NCI-H1417 treated with DMSO at 0.1 percent for 48 hours (cell line): ENCODE measurements at regions not wholly inside any gene's neighbourhood (a gene's known extent, or its start where the extent isn't known, plus 50 kb on each side); places are given as distances from the start of the nearest gene placed in this dataset.
"Not testable (repeated sequence)": the region's sequence is repeated elsewhere in the genome, so short reads cannot be mapped to it uniquely, and the experiment has no call there.

Source experiments
- DNase-seq: peaks from one replicate; lab custom pipeline; 2025; lab: John Stamatoyannopoulos, UW

DNA sequence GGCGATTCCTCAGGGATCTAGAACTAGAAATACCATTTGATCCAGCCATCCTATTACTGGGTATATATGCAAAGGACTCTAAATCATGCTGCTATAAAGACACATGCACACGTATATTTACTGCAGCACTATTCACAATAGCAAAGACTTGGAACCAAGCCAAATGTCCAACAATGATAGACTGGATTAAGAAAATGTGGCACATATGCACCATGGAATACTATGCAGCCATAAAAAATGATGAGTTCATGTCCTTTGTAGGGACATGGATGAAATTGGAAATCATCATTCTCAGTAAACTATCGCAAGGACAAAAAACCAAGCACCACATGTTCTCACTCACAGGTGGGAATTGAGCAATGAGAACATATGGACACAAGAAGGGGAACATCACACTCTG, 93.1 kb upstream of the NT5E start:
- DNase-seq, result not testable (repeated sequence)

GRCh38 chr6:85355816-85356215, 94.1 kb upstream of the NT5E start:
- DNase-seq, result no peak

DNA sequence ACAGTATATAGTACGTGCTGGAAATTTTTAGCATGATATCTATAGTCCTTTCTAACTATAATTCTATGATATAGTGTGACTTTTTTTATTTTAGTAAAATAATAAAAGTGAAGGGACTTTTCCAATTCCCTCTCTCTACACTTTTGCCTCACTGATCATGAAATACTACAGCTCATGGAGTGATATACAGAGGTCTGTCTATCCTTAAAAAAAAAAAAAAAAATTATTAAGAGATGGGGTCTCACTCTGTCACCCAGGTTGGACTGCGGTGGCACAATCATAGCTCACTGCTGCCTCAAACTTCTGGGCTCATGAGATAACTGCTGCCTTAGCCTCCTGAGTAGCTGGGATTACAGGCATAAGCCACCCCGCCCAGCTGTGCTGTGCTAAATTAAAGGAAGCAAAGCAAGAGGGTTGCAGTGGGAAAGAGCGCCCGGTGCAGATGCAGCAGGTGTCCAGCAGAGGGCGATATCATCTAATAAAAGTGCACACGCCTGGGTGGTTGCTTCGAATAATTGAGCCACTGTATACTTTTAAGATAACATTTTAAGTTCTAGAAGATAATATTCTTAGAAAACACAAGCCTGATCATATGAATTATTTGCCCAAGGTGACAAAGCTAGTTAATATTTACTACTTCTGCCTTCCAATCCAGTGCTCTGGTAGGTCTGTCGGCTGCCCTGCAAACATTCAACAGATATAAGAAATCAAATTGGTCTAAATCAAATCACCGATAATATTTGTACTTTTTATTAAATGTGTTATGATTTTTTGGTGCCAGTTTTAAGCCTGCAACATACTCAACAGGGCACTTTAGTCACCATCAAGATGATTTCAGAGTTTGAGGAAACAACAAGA, 94.9 kb upstream of the NT5E start:
- DNase-seq, result peak; percentile 15

DNA sequence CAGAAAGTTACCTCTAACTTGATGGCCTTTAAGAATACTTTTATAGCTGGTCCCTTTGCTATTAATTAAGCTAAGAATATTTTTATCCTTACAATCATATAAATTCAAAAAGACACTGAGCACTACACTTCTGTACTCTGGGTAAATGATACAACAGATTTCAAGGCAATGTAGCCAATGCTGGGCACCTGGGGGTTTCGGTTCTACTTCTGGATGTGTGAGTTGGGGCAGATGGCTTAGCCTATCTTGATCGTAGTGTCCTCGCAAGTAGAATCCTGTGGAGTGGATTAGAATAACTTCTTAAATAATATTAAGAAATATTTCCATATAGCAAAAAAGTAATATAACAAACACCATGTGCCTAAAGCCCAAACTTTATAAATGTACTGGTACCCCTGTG, 96.9 kb upstream of the NT5E start:
- DNase-seq, result no peak

- no peak for DNase-seq
Measured at GRCh38 chr6:85348643-85349042, 101.2 kb upstream of the NT5E start.

DNA sequence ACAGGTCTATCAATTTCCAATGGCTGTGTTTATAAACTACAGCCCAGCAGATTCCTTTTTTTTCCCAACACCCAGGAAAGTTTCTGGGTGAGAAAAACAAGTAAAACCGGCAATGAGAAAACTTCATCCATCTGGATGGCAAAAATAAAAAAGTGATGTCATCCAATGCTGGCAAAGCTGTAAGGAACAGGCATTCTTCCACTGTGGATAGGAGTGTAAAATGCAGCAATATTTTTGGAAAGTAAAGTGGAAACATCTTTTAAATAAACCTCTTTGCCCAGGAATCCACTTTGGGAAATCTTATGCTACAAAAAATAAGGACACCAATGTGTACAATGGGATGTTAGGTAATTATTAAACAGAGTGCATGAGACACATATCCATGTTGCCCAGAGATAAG, 102.1 kb upstream of the NT5E start:
- no peak for DNase-seq

GRCh38 chr6:85346196-85346595, 103.7 kb upstream of the NT5E start:
- no peak for DNase-seq

- DNase-seq, result no peak
Measured at GRCh38 chr6:85344996-85345395, 104.9 kb upstream of the NT5E start.

GRCh38 chr6:85343428-85343827, 106.5 kb upstream of the NT5E start:
- no peak for DNase-seq

DNA sequence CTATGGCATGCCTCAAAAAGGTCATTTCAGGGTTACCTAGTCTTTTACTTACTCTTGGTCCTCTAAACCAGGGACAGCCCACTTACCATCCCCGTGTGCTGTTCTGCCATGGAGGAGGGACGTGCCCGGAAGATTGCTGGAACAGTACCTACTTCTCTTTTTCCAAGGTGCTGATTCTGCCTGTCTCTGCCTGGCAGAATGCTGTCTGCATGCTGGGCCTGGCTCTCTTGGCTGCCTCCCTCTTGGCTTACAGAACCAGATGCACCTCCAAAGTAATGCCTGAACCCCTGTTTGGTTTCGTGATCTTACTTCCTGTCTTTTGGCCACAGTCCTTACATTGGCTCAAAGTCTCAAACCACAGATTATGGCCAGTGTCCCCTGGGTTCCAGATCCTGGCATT, 120.7 kb upstream of the NT5E start:
- DNase-seq, result no peak

GRCh38 chr6:85325811-85326210, 124.1 kb upstream of the NT5E start:
- not testable (repeated sequence) for DNase-seq

DNA sequence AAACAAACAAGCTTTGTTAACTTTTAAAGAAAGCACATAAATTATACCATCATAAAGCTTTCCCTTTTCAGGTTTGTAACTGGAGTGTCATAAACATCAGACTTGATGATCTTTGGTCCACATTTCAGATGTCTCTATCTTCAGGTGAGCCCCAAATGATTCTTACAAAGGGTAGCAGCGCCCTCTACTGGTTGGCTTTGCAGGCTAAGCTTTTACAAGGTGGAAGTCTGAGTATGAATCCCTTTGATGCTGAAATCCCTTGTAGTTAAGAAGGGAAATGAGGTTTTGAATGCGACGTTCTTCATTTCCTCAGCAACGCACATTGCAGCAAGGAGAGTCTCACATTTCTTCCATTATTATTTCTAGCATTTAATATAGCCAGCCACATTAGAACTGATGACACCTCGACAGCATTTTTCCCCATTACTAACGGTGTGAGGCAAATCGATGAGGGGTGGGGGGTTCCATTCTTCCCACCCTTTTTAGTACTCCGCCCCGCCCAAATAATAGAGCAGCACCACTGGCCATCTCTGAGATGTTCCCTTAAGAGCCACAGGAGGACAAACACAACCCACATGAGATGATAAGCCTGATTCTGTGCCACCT, 126.3 kb upstream of the NT5E start:
- DNase-seq, result peak; percentile 63

- no peak for DNase-seq
Measured at GRCh38 chr6:85322446-85323105, 127.3 kb upstream of the NT5E start.

DNA sequence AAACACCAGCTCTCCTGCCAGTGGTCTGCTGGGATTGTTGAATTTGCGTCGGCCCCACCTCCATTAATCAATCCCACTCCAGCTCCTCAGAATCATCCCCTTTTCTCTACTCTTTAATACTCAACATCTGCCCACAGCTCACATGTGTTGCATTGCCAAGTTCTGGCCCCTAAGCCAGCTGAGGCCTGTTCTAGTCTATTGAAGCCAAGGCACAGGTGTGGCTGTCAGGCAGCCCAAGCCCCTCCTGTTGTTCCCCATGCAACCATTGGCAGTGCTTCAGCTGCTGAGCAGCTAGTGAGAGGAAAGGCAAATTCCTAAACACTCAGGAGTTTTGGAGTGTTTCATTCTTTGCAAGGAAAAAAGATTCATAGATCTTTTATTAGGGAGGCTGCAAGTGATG, 128.0 kb upstream of the NT5E start:
- no peak for DNase-seq

GRCh38 chr6:85314586-85314985, 135.3 kb upstream of the NT5E start:
- no peak for DNase-seq

DNA sequence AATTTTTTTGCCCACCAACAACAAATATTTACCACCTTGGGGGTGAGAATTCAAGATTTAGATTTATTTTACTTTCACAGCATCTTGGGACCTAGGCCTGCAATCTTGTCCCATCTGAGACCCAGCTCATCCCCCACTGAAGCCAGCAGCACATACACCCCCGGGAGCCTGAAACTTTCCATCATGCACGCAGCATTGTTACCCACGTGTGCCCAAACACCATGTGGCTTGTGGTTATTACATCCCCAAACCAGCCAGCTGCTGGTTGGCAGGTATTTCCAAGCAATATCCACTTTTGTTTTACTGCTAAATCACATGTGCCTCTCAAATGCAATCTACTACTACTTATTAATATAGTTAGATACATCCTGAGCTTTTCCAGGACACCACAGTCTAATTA, 149.3 kb upstream of the NT5E start:
- DNase-seq, result no peak

DNA sequence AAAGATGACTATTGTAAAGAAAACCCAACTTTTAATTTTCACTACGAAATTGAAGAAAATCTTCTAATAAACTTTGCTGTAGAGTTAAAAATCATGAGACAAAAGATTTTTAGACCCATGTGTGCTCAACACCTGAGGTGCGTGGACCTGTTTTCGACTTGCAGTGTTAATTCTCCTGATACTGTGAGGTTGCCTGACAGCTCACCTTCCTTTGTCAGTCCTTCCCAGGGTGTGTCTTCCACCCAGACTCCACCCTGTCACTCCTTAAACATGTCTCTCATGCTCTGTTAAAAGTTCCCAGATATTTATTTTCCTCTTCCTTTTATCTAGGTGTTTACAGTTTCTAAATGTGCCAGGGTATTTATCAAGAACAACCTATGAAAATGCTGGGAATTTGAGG, 151.3 kb upstream of the NT5E start:
- no peak for DNase-seq

- no peak for DNase-seq
Measured at GRCh38 chr6:85291326-85291725, 158.6 kb upstream of the NT5E start.

DNA sequence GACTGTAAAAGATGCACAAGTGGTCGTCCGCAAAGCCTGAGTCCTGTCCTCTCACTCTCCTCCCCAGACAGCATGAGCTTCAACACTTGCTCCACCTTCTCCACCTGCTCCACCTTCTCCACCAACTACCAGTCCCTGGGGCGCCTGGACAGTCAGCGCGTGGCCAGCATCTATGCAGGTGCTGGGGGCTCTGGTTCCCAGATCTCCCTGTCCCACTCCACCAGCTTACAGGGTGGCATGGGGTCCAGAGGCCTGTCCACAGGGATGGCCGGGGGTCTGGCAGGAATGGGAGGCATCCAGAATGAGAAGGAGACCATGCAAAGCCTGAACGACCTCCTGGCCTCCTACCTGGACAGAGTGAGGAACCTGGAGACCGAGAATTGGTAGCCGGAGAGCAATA, 162.2 kb upstream of the NT5E start:
- DNase-seq, result no peak

- no peak for DNase-seq
Measured at GRCh38 chr6:85287158-85287557, 162.7 kb upstream of the NT5E start.

DNA sequence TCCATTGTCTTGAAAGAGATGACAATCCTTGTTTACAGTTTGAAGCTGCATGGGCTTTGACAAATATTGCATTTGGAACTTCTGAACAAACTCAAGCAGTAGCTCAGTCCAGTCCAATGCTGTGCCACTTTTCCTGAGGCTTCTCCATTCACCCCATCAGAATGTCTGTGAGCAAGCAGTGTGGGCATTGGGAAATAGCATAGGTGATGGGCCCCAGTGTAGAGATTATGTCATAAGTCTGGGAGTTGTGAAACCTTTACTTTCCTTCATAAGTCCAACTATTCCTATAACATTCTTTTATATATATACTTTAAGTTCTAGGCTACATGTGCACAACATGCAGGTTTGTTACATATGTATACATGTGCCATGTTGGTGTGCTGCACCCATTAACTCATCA, 163.4 kb upstream of the NT5E start:
- not testable (repeated sequence) for DNase-seq

- no peak for DNase-seq
Measured at GRCh38 chr6:85285934-85286333, 163.9 kb upstream of the NT5E start.

DNA sequence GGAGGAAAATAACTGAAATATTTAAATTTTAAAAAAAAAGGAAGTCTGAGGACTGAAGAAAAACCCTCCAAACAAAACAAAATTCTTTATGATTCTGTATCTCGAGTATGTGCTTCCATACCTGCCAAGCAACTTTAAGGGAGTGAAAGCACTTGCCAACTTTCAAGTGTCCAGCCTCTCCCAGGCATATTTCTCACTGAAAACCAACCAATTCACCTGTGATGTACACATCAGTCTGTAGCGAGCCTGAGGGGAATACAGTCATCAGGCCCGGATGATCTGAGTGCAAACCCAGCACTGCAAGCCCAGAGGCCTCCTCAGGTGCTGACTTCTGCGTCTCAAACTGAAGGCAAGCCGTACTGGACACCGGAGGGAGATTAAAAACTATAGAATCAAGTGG, 164.8 kb upstream of the NT5E start:
- no peak for DNase-seq
